Tibial nerve (tissue), 4 donors: ENCODE measurements at regions not wholly inside any gene's neighbourhood (a gene's known extent, or its start where the extent isn't known, plus 50 kb on each side); places are given as distances from the start of the nearest gene placed in this dataset.

Experiments used
- DNase-seq, 2 donors: peaks; one replicate each; pipeline ENCODE4 v3.0.0-alpha.2; 2019; ENCODE audit warnings: low spot score in 2 of 2
- H3K27ac ChIP-seq, 4 donors: fragments of 200-600 bp; sonication (generic) in 3 of 4; one replicate each; pipeline ENCODE4 v1.5.1; 2017 to 2019; ENCODE audit warnings: mild to moderate bottlenecking in 1 of 4
- H3K27me3 ChIP-seq, 2 donors: fragments of 200-600 bp; sonication (generic) in 1 of 2; one replicate each; pipeline versions ENCODE4 v1.5.1 to v1.6.0; 2017 to 2019
- H3K36me3 ChIP-seq, 3 donors: fragments of 200-600 bp; sonication (generic); one replicate each; pipeline ENCODE4 v1.5.1; 2018 to 2019
- H3K4me1 ChIP-seq, 4 donors: fragments of 200-600 bp; sonication (generic) in 3 of 4; one replicate each; pipeline ENCODE4 v1.5.1; 2017 to 2019
- H3K4me3 ChIP-seq, 4 donors: fragments of 200-600 bp; sonication (generic) in 3 of 4; one replicate each; pipeline ENCODE4 v1.5.1; 2017 to 2019; ENCODE audit warnings: mild to moderate bottlenecking in 1 of 4, moderate library complexity in 1 of 4
- H3K9me3 ChIP-seq, 4 donors: fragments of 200-600 bp; sonication (generic) in 3 of 4; one replicate each; pipeline ENCODE4 v1.5.1; 2017 to 2019
- EP300 ChIP-seq, 2 donors: sonication (generic); formaldehyde crosslinking; IDR thresholded peaks; one replicate each; pipeline ENCODE4 v1.6.1; 2017; ENCODE audit warnings: antibody characterized with exemption in 2 of 2, mild to moderate bottlenecking in 1 of 2
- POLR2A ChIP-seq, 2 donors: fragments of 450-650 bp; IDR thresholded peaks; one replicate each; pipeline ENCODE4 v1.6.1; 2017; ENCODE audit warnings: antibody characterized with exemption in 2 of 2, mild to moderate bottlenecking in 2 of 2, moderate library complexity in 2 of 2
- WGBS, 2 donors: methylation state at CpG; one replicate each; pipeline ENCODE4 v1.1.5; 2018; 5-methylcytosine and 5-hydroxymethylcytosine counted together
- TF ChIP-seq, protein P1 (sequence below), 5 experiments: fragments of 200-600 bp in 3 of 5; fragments of 450-650 bp in 2 of 5; sonication (generic) in 3 of 5; IDR thresholded peaks; one replicate each; pipeline ENCODE4 v1.5.1; 2016 to 2019; ENCODE audit warnings: antibody characterized with exemption in 5 of 5, mild to moderate bottlenecking in 3 of 5, moderate library complexity in 2 of 5

DNA sequence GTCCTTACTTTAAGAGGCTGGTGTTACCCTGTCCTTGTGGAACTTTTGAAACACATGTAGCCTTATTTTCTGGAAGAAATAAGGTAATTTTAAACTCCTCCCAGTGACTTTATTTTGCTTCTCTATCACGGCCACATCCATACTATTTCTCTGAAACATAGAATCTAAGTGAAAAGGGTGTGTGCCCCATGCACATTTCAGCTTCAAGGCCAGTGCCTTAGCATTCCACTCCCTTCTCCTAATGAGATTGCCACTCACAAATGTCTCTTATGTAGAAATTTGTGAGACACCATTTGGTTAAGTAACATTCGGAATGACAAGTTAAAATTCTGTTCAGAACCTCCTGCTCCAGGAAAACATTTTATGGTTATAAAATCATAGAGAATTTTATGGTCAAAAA is 562.7 kb downstream of the TUSC7 start:
- TF ChIP-seq EP300 (IDR thresholded peaks at IDR 0.05), result no peak
- TF ChIP-seq, protein P1, sequence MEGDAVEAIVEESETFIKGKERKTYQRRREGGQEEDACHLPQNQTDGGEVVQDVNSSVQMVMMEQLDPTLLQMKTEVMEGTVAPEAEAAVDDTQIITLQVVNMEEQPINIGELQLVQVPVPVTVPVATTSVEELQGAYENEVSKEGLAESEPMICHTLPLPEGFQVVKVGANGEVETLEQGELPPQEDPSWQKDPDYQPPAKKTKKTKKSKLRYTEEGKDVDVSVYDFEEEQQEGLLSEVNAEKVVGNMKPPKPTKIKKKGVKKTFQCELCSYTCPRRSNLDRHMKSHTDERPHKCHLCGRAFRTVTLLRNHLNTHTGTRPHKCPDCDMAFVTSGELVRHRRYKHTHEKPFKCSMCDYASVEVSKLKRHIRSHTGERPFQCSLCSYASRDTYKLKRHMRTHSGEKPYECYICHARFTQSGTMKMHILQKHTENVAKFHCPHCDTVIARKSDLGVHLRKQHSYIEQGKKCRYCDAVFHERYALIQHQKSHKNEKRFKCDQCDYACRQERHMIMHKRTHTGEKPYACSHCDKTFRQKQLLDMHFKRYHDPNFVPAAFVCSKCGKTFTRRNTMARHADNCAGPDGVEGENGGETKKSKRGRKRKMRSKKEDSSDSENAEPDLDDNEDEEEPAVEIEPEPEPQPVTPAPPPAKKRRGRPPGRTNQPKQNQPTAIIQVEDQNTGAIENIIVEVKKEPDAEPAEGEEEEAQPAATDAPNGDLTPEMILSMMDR (IDR thresholded peaks at IDR 0.05), result no peak
- TF ChIP-seq POLR2A (IDR thresholded peaks at IDR 0.05), result no peak
- H3K9me3 ChIP-seq, result no peaks in the 10 kb centered on the region
- no peak overlapping the region for H3K27ac ChIP-seq
- H3K4me3 ChIP-seq, result no peak overlapping the region
- no peak for DNase-seq
- 68 to 71% methylated on average over 2 of the region's 2 CpGs for WGBS, 2 donors
- no peaks in the 10 kb centered on the region for H3K27me3 ChIP-seq
- H3K4me1 ChIP-seq, result no peaks in the 10 kb centered on the region
- H3K36me3 ChIP-seq, result no peaks in the 10 kb centered on the region

DNA sequence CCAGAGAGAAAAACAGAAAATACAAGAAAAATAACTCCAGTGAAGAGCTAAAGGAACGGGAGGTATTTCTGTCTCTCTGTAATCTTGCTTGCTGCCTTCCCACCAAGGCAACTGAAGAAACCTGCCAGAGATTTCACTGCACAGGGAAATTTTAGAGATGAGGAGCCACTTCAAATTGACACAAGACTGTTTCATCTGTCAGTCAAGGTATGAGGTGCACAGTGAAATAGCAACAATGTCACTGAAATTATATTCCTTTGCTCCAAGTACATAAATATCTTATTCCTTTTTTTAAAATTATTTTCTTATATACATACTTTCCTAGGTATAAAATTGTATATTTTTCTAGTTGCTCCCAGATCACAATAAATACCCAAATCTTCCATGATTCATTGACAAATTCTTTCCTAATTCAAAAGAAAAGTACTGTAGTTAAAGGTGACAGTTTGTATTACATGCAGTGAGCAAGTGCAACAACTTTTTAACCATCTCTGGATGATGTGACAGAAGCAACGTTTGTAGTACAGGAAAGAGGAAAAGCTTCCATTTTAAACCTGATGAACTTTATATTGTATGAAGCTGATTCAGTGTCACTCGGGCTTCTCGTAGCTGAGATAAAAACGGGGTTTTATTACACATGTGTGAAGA is 563.4 kb downstream of the TUSC7 start:
- Histone ChIP-seq H3K36me3 (no peaks in the 10 kb centered on the region), H3K4me3 (no peak overlapping the region), H3K27ac (no peak overlapping the region), H3K9me3 (no peaks in the 10 kb centered on the region), H3K27me3 (no peaks in the 10 kb centered on the region), H3K4me1 (peaks cover 0 to 5% (median 0%) of the 10 kb centered on the region in 4 donors)
- 66 to 67% methylated on average over 5 of the region's 5 CpGs for WGBS, 2 donors
- DNase-seq, result no peak
- TF ChIP-seq POLR2A (IDR thresholded peaks at IDR 0.05) (no peak), EP300 (IDR thresholded peaks at IDR 0.05) (no peak)
- TF ChIP-seq, protein P1 (IDR thresholded peaks at IDR 0.05), result no peak

DNA sequence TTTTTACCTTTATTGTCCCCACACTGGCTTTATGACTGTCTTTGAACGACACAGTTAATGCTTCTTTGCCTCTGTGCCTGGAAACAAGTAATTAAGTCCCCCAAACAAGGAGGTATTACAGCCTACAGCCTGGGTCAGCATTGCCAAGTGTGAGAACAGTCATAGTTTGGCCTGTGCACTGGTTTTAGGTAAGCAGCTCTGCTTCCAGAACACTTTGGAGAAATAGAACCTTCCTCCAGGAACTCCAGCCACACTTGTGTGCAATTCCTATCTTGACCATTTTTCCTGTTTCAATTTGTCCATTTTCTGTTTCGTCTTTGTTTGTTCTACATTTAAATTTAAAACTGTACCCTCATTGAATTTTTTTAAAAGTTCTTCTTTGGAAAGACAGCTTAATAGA is 568.2 kb downstream of the TUSC7 start:
- peaks cover 0 to 25% (median 2%) of the 10 kb centered on the region in 4 donors for H3K4me1 ChIP-seq
- no peak overlapping the region for H3K27ac ChIP-seq
- no peaks in the 10 kb centered on the region for H3K27me3 ChIP-seq
- no peak for DNase-seq
- no peaks in the 10 kb centered on the region for H3K36me3 ChIP-seq
- H3K9me3 ChIP-seq, result no peaks in the 10 kb centered on the region
- WGBS, 2 donors, result 40 to 59% methylated on average over 2 of the region's 2 CpGs
- TF ChIP-seq EP300 (IDR thresholded peaks at IDR 0.05), result no peak
- TF ChIP-seq, protein P1 (IDR thresholded peaks at IDR 0.05), result no peak
- TF ChIP-seq POLR2A (IDR thresholded peaks at IDR 0.05), result no peak
- no peak overlapping the region for H3K4me3 ChIP-seq

DNA sequence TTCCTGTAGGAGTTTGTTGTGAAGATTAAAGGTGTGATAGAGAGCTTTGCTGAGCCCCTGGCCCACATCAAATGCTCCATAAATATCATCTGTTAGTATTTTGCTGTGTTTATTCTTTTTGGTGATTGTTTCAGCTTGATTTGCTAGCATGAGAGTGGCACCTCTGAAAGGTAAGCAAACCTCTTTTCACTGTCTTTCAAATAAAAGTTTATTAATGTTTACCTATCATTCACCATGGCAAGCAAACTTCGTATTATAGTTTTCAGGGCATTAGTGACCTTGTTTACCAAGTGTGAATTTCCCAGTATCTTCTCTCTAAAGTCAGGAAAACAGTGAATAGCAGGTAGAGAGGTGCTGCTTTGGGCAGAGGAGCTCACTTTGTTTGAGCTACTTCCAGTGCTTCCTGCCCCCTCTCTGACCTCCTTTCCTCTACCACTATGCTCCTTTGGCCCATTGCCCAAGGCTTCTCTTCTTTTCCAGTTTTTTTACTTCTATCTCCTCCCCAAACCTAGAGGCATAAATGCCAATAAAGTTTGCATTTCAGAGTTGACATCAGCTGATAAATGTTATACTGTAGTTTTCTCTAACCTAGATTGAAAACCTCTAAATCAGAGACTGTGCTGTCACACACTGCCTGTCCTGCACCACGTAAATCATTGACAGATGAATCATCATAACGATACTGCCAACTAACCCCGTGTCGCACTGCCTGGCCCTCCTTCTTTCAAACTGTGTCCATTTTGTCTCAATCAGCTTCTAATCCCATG is 569.0 kb downstream of the TUSC7 start:
- H3K9me3 ChIP-seq, result no peaks in the 10 kb centered on the region
- no peak overlapping the region for H3K4me3 ChIP-seq
- 42 to 44% methylated on average over 5 of the region's 5 CpGs for WGBS, 2 donors
- TF ChIP-seq, protein P1 (IDR thresholded peaks at IDR 0.05), result no peak
- no peak for TF ChIP-seq POLR2A (IDR thresholded peaks at IDR 0.05)
- no peak for TF ChIP-seq EP300 (IDR thresholded peaks at IDR 0.05)
- H3K4me1 ChIP-seq, result peaks cover 0 to 25% (median 2%) of the 10 kb centered on the region in 4 donors
- H3K27ac ChIP-seq, result no peak overlapping the region
- DNase-seq, result peak in 1 of 2 donors; percentile 9
- no peaks in the 10 kb centered on the region for H3K27me3 ChIP-seq
- H3K36me3 ChIP-seq, result no peaks in the 10 kb centered on the region

DNA sequence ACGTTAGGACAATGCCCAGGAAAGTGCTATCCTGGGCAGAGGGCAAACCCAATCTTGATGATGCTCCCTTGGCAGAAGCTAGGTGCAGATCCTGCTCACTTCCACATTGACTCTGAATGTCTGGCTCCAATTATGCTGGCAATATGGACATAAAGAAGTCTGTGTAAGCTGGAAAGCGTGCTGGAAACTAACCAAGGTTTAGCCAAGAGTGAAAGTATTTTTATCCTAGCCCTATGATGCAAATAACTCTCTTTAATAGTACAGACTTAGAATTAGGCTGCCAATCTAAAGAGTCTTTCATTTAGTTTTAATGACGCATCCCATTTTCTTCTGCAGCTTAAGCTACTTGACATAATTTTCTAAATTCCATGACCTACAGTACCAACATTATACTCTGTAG is 571.8 kb downstream of the TUSC7 start:
- WGBS, 2 donors, result 34 to 55% methylated on average over 3 of the region's 3 CpGs
- no peaks in the 10 kb centered on the region for H3K36me3 ChIP-seq
- no peaks in the 10 kb centered on the region for H3K9me3 ChIP-seq
- H3K4me1 ChIP-seq, result peaks cover 0 to 31% (median 2%) of the 10 kb centered on the region in 4 donors
- H3K4me3 ChIP-seq, result no peak overlapping the region
- TF ChIP-seq POLR2A (IDR thresholded peaks at IDR 0.05) (no peak), EP300 (IDR thresholded peaks at IDR 0.05) (no peak)
- TF ChIP-seq, protein P1 (IDR thresholded peaks at IDR 0.05), result no peak
- H3K27me3 ChIP-seq, result no peaks in the 10 kb centered on the region
- DNase-seq, result no peak
- no peak overlapping the region for H3K27ac ChIP-seq
